Peyer's patch (tissue), 4 donors: ENCODE measurements at regions not wholly inside any gene's neighbourhood (a gene's known extent, or its start where the extent isn't known, plus 50 kb on each side); places are given as distances from the start of the nearest gene placed in this dataset.
"Not testable (repeated sequence)": the region's sequence is repeated elsewhere in the genome, so short reads cannot be mapped to it uniquely, and the experiment has no call there.

ENCODE experiments used
- POLR2A ChIP-seq, 2 donors: fragments of 450-650 bp; IDR thresholded peaks; one replicate each; pipeline ENCODE4 v1.5.1; 2017; ENCODE audit warnings: antibody characterized with exemption in 2 of 2, mild to moderate bottlenecking in 2 of 2, moderate library complexity in 2 of 2
- TF ChIP-seq, protein P1 (sequence below), 6 experiments: fragments of 450-650 bp in 4 of 6; fragments of 200-600 bp in 2 of 6; sonication (generic) in 1 of 6; IDR thresholded peaks; one replicate each; pipeline ENCODE4 v1.5.1; 2017 to 2019; ENCODE audit warnings: antibody characterized with exemption in 6 of 6, mild to moderate bottlenecking in 3 of 6, moderate library complexity in 1 of 6

GRCh38 chr9:65384066-65384465 lies 99.1 kb upstream of the FOXD4L5 start:
- TF ChIP-seq, protein P1, sequence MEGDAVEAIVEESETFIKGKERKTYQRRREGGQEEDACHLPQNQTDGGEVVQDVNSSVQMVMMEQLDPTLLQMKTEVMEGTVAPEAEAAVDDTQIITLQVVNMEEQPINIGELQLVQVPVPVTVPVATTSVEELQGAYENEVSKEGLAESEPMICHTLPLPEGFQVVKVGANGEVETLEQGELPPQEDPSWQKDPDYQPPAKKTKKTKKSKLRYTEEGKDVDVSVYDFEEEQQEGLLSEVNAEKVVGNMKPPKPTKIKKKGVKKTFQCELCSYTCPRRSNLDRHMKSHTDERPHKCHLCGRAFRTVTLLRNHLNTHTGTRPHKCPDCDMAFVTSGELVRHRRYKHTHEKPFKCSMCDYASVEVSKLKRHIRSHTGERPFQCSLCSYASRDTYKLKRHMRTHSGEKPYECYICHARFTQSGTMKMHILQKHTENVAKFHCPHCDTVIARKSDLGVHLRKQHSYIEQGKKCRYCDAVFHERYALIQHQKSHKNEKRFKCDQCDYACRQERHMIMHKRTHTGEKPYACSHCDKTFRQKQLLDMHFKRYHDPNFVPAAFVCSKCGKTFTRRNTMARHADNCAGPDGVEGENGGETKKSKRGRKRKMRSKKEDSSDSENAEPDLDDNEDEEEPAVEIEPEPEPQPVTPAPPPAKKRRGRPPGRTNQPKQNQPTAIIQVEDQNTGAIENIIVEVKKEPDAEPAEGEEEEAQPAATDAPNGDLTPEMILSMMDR (IDR thresholded peaks at IDR 0.05): not testable (repeated sequence)
- not testable (repeated sequence) for TF ChIP-seq POLR2A (IDR thresholded peaks at IDR 0.05)
